ENCODE measurements at regions not wholly inside any gene's neighbourhood (a gene's known extent, or its start where the extent isn't known, plus 50 kb on each side); places are given as distances from the start of the nearest gene placed in this dataset.

GRCh38 chrX:33339219-33339618 lies 127.9 kb upstream of the DMD start:
- Histone ChIP-seq H3K9me3 (ENCODE audit: low read length) (no peaks in the 10 kb centered on the region), H3K4me3 (ENCODE audit: low read depth, low read length, poor library complexity, severe bottlenecking) (peak overlapping the region; percentile 76)

DNA sequence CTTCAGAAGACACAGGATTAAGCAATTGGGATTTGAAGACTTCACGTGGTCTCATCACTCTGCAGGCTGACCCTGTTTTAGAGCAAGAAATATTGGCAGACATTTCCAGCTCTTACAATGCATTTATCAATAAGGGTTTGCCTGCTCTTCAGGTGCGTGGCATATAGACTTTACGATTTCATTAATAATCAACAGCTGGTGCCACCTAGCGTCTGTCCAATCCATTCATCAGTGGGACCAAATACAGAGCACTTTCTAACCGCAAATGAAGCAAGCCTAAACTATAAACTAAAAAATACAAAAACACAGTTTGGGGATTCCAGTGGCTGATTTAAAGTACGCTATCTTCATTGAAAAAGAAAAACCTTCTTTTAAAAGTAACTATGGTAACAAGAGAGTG lies 125.4 kb upstream of the DMD start:
- H3K4me2 ChIP-seq (ENCODE audit: low read length) = peak overlapping the region; percentile 82
- H2AFZ ChIP-seq (ENCODE audit: low read length) = no peak overlapping the region
- no peaks in the 10 kb centered on the region for H4K20me1 ChIP-seq (ENCODE audit: insufficient read depth, low read length)
- H3K36me3 ChIP-seq (ENCODE audit: insufficient read depth, low read length) = no peaks in the 10 kb centered on the region
- H3K4me3 ChIP-seq (ENCODE audit: low read depth, low read length, poor library complexity, severe bottlenecking) = peak overlapping the region; percentile 76
- H3F3A ChIP-seq (ENCODE audit: insufficient read depth, low read length) = no peaks in the 10 kb centered on the region
- no peaks in the 10 kb centered on the region for H3K27me3 ChIP-seq (ENCODE audit: insufficient read depth, low read length)
- TF ChIP-seq, protein P1, sequence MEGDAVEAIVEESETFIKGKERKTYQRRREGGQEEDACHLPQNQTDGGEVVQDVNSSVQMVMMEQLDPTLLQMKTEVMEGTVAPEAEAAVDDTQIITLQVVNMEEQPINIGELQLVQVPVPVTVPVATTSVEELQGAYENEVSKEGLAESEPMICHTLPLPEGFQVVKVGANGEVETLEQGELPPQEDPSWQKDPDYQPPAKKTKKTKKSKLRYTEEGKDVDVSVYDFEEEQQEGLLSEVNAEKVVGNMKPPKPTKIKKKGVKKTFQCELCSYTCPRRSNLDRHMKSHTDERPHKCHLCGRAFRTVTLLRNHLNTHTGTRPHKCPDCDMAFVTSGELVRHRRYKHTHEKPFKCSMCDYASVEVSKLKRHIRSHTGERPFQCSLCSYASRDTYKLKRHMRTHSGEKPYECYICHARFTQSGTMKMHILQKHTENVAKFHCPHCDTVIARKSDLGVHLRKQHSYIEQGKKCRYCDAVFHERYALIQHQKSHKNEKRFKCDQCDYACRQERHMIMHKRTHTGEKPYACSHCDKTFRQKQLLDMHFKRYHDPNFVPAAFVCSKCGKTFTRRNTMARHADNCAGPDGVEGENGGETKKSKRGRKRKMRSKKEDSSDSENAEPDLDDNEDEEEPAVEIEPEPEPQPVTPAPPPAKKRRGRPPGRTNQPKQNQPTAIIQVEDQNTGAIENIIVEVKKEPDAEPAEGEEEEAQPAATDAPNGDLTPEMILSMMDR (IDR thresholded peaks at IDR 0.05; ENCODE audit: low read length) = peak; percentile 62
- TF ChIP-seq EZH2 (IDR thresholded peaks at IDR 0.05; ENCODE audit: borderline replicate concordance, low read length) = no peak
- peak overlapping the region; percentile 72 for H3K9ac ChIP-seq (ENCODE audit: low read length)
- H3K9me3 ChIP-seq (ENCODE audit: low read length) = no peaks in the 10 kb centered on the region
- H3K27ac ChIP-seq (ENCODE audit: low read depth, low read length, poor library complexity, severe bottlenecking) = peak overlapping the region; percentile 93
- peaks cover 62% of the 10 kb centered on the region for H3K4me1 ChIP-seq (ENCODE audit: insufficient read depth, low read length, severe bottlenecking)
- no peaks in the 10 kb centered on the region for H3K9me2 ChIP-seq (ENCODE audit: low read depth, low read length)
- H3K79me2 ChIP-seq (ENCODE audit: insufficient read depth, low read length) = peaks cover 74% of the 10 kb centered on the region

More at GRCh38 chrX:33339219-33339618, 127.9 kb upstream of the DMD start:
- Histone ChIP-seq H3K27ac (ENCODE audit: low read depth, low read length, poor library complexity, severe bottlenecking) (peak overlapping the region; percentile 93), H3K4me1 (ENCODE audit: insufficient read depth, low read length, severe bottlenecking) (peaks cover 38% of the 10 kb centered on the region), H4K20me1 (ENCODE audit: insufficient read depth, low read length) (no peaks in the 10 kb centered on the region), H3K27me3 (ENCODE audit: insufficient read depth, low read length) (no peaks in the 10 kb centered on the region), H3K79me2 (ENCODE audit: insufficient read depth, low read length) (peaks cover 49% of the 10 kb centered on the region), H3K4me2 (ENCODE audit: low read length) (peak overlapping the region; percentile 82), H3K9me2 (ENCODE audit: low read depth, low read length) (no peaks in the 10 kb centered on the region), H3K36me3 (ENCODE audit: insufficient read depth, low read length) (no peaks in the 10 kb centered on the region), H3K9ac (ENCODE audit: low read length) (peak overlapping the region; percentile 72), H3F3A (ENCODE audit: insufficient read depth, low read length) (no peaks in the 10 kb centered on the region), H2AFZ (ENCODE audit: low read length) (no peak overlapping the region)
- TF ChIP-seq, protein P1 (IDR thresholded peaks at IDR 0.05; ENCODE audit: low read length) = no peak
- no peak for TF ChIP-seq EZH2 (IDR thresholded peaks at IDR 0.05; ENCODE audit: borderline replicate concordance, low read length)

GRCh38 chrX:33333271-33333670 lies 121.9 kb upstream of the DMD start:
- H3K79me2 ChIP-seq (ENCODE audit: insufficient read depth, low read length) = peaks cover 99% of the 10 kb centered on the region
- no peaks in the 10 kb centered on the region for H4K20me1 ChIP-seq (ENCODE audit: insufficient read depth, low read length)
- peak overlapping the region; percentile 93 for H3K27ac ChIP-seq (ENCODE audit: low read depth, low read length, poor library complexity, severe bottlenecking)
- no peaks in the 10 kb centered on the region for H3F3A ChIP-seq (ENCODE audit: insufficient read depth, low read length)
- TF ChIP-seq EZH2 (IDR thresholded peaks at IDR 0.05; ENCODE audit: borderline replicate concordance, low read length) = no peak
- TF ChIP-seq, protein P1 (IDR thresholded peaks at IDR 0.05; ENCODE audit: low read length) = no peak
- no peaks in the 10 kb centered on the region for H3K9me3 ChIP-seq (ENCODE audit: low read length)
- H3K4me3 ChIP-seq (ENCODE audit: low read depth, low read length, poor library complexity, severe bottlenecking) = peak overlapping the region; percentile 46
- H3K36me3 ChIP-seq (ENCODE audit: insufficient read depth, low read length) = peaks cover 13% of the 10 kb centered on the region; the same call in 1 of the 2 replicates
- H2AFZ ChIP-seq (ENCODE audit: low read length) = no peak overlapping the region
- peak overlapping the region; percentile 78 for H3K4me2 ChIP-seq (ENCODE audit: low read length)
- H3K9me2 ChIP-seq (ENCODE audit: low read depth, low read length) = no peaks in the 10 kb centered on the region
- H3K4me1 ChIP-seq (ENCODE audit: insufficient read depth, low read length, severe bottlenecking) = peaks cover 66% of the 10 kb centered on the region
- H3K9ac ChIP-seq (ENCODE audit: low read length) = peak overlapping the region; percentile 65
- no peaks in the 10 kb centered on the region for H3K27me3 ChIP-seq (ENCODE audit: insufficient read depth, low read length)
